Hepatocyte (in vitro differentiated cells): ENCODE measurements at regions not wholly inside any gene's neighbourhood (a gene's known extent, or its start where the extent isn't known, plus 50 kb on each side); places are given as distances from the start of the nearest gene placed in this dataset.

Experiments used
- DNase-seq: peaks from one replicate; pipeline ENCODE4 v3.0.0-alpha.2; 2016; ENCODE audit warnings: low spot score
- H2AFZ ChIP-seq: fragments of 200-600 bp; sonication (generic); 2 replicates; pipeline ENCODE4 v1.6.0; 2016; ENCODE audit warnings: antibody characterized with exemption, mild to moderate bottlenecking
- H3K27ac ChIP-seq: fragments of 200-600 bp; sonication (generic); 2 replicates; pipeline ENCODE4 v1.5.1; 2016; ENCODE audit warnings: mild to moderate bottlenecking
- H3K27me3 ChIP-seq: fragments of 200-600 bp; sonication (generic); 2 replicates; pipeline ENCODE4 v1.6.1; 2016
- H3K36me3 ChIP-seq: fragments of 200-600 bp; sonication (generic); replicated peaks from 2 replicates; pipeline ENCODE4 v1.5.1; 2016; ENCODE audit warnings: low read depth; ENCODE audit not compliant: insufficient read depth
- H3K4me1 ChIP-seq: fragments of 200-600 bp; sonication (generic); 2 replicates; pipeline ENCODE4 v1.5.1; 2016; ENCODE audit warnings: mild to moderate bottlenecking, moderate library complexity; ENCODE audit not compliant: insufficient read depth
- H3K4me2 ChIP-seq: fragments of 200-600 bp; sonication (generic); 2 replicates; pipeline ENCODE4 v1.6.0; 2016
- H3K4me3 ChIP-seq: fragments of 200-600 bp; sonication (generic); 2 replicates; pipeline ENCODE4 v1.5.1; 2016; ENCODE audit warnings: mild to moderate bottlenecking
- H3K79me2 ChIP-seq: fragments of 200-600 bp; sonication (generic); 2 replicates; pipeline ENCODE4 v1.6.0; 2017; ENCODE audit warnings: mild to moderate bottlenecking
- H3K9me2 ChIP-seq: fragments of 200-600 bp; sonication (generic); replicated peaks from 2 replicates; pipeline ENCODE4 v1.6.0; 2017; ENCODE audit warnings: mild to moderate bottlenecking; ENCODE audit not compliant: insufficient read depth
- H3K9me3 ChIP-seq: fragments of 200-600 bp; sonication (generic); 2 replicates; pipeline ENCODE4 v1.5.1; 2016; ENCODE audit warnings: low read depth, mild to moderate bottlenecking
- H4K20me1 ChIP-seq: fragments of 200-600 bp; sonication (generic); 2 replicates; pipeline ENCODE4 v1.6.0; 2016; ENCODE audit warnings: mild to moderate bottlenecking; ENCODE audit not compliant: insufficient read depth, poor library complexity, severe bottlenecking
- CTCF ChIP-seq: fragments of 200-600 bp; sonication (generic); IDR thresholded peaks from 2 replicates; pipeline ENCODE4 v1.5.1; 2016; ENCODE audit warnings: antibody characterized with exemption, mild to moderate bottlenecking; ENCODE audit not compliant: poor library complexity
- EZH2 ChIP-seq: fragments of 200-600 bp; sonication (generic); IDR thresholded peaks from 2 replicates; pipeline ENCODE4 v1.6.1; 2016; ENCODE audit warnings: antibody characterized with exemption, mild to moderate bottlenecking, borderline replicate concordance
- EZH2phosphoT487 ChIP-seq: fragments of 200-600 bp; sonication (generic); IDR thresholded peaks from one replicate; pipeline ENCODE4 v1.6.1; 2018; ENCODE audit warnings: antibody characterized with exemption, mild to moderate bottlenecking, low read depth, moderate library complexity; ENCODE audit not compliant: unreplicated experiment, severe bottlenecking
- WGBS: methylation state at CpG from one replicate; pipeline ENCODE4 v1.1.6; 2016; ENCODE audit warnings: low lambda C conversion rate; ENCODE audit errors: missing lambda C conversion rate; 5-methylcytosine and 5-hydroxymethylcytosine counted together

DNA sequence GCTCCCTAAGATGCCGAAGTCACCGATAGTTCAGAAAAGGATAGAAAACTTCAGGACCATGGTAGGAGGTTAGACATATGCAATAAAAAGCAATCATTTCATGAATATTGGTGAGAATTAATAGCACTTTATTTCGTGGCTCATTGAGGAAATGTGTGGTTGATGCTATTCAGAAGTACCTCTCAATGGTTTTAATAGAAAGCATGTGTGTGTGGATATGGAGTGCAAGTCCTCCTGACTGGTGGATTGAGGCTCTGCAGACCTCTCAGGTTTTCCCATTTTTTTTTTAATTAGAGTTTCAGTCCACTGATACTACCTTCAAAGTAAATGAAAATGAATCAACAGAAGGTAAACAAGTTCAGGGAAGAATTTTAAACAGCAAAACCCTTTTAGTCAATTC, 384.3 kb upstream of the RARB start:
- Histone ChIP-seq H3K27ac (no peak overlapping the region), H3K4me2 (no peak overlapping the region), H4K20me1 (no peaks in the 10 kb centered on the region), H3K4me3 (no peak overlapping the region), H3K79me2 (no peaks in the 10 kb centered on the region), H3K9me2 (no peaks in the 10 kb centered on the region), H2AFZ (no peak overlapping the region), H3K9me3 (no peaks in the 10 kb centered on the region), H3K36me3 (no peaks in the 10 kb centered on the region), H3K27me3 (no peaks in the 10 kb centered on the region), H3K4me1 (peaks cover 27% of the 10 kb centered on the region)
- 79% methylated on average over 3 of the region's 3 CpGs for WGBS
- no peak for DNase-seq
- TF ChIP-seq EZH2: no peak
- no peak for TF ChIP-seq CTCF
- no peak for TF ChIP-seq EZH2phosphoT487

DNA sequence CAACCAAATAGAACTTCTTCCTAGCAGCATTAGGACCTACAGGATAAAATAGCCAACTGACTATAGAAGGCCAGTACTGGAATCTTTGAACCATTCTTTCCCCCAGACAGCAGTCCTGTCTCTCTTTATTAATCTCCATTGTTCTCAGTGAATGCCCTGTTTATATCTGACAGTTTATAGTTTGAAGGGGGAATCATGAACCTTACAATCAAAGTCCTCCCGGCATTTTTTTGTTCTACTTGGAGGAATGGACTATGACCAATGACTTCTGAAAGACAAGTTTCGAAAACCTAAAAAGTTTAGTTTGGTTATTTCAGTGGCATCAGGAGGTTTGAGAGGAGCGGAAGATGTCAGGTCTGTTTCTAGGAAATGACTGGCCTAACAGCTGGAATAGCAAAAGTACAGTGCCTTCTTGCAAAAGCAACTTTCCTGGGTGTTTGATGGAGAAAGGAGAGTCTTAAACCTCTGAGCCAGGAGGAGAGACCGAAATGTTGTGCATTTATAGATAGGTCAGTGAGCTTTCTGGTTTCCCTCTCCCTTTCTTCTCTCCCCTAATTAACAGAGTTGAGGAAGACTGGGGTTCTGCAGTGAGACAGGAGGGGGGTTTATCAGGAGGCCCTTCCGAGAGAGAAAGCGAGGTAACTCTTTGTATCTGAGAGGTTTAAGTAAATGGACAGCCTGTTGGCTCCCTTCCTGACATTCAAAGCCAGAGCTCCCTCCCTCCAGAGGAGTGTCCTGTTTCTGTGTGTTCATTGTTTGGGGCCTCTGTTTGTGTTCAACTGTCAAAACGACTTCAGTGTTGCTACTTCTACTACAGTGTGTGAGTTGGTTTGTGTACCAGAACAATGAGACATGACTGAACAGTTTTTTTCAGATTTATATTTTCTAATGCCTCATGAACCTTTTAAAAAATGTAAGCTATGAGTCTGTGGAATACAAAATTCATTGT, 383.0 kb upstream of the RARB start:
- H3K79me2 ChIP-seq: no peaks in the 10 kb centered on the region
- H3K4me2 ChIP-seq: peak overlapping the region; percentile 24
- no peak for TF ChIP-seq EZH2phosphoT487
- no peak for TF ChIP-seq EZH2
- TF ChIP-seq CTCF: no peak
- 58% methylated on average over 7 of the region's 7 CpGs for WGBS
- no peak overlapping the region for H3K4me3 ChIP-seq
- H3K27ac ChIP-seq: peak overlapping the region; percentile 66
- DNase-seq: peak; percentile 32
- no peaks in the 10 kb centered on the region for H4K20me1 ChIP-seq
- H3K36me3 ChIP-seq: no peaks in the 10 kb centered on the region
- no peaks in the 10 kb centered on the region for H3K27me3 ChIP-seq
- H3K9me3 ChIP-seq: no peaks in the 10 kb centered on the region
- peaks cover 19% of the 10 kb centered on the region for H3K4me1 ChIP-seq
- no peaks in the 10 kb centered on the region for H3K9me2 ChIP-seq
- peak overlapping the region; percentile 40 for H2AFZ ChIP-seq

DNA sequence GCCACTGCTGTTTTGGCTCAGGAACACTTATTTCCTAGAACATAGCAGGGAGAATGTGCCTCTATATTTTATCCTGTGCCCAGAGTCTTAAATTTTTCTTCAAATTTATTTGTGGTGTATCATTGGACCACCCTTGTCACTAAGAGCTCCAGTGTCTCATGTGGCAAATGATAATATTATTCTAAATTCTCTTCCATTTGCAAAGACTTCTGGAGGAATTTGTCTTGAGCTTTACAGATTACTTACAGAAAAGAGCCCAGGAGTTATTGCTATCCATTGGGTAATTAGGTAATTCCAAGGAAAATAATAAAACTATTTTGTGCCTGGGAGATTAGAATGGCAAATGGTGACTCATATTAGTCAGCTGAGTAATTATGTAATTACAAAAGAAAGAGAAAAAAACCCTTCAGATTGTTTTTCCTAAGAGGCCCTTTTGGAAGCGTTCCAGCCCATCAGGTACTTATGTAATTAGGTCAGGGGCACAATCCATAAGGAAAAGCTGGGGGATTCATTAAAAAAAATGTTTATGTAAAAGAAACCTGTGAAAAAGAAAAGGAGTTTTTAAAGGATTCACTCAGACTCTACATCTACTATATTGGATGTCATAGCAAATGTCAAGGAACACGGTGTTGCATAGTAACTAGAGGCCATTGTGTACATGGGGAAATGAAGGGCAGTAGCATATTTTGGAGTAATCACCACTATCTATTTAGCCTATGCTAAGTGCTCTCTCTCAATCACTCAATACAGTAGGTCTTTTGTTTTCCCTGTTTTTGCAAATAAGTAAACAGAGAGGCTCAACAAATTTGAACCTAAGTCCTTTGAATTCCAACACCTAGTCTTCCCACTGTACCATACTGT, 380.9 kb upstream of the RARB start:
- no peak for TF ChIP-seq EZH2
- no peak for TF ChIP-seq CTCF
- no peak for TF ChIP-seq EZH2phosphoT487
- 69% methylated on average over 2 of the region's 2 CpGs for WGBS
- peak overlapping the region; percentile 41 for H3K27ac ChIP-seq

More for the DNA sequence above, 380.9 kb upstream of the RARB start:
- Histone ChIP-seq H3K4me1 (peaks cover 19% of the 10 kb centered on the region), H2AFZ (no peak overlapping the region), H3K79me2 (no peaks in the 10 kb centered on the region), H4K20me1 (no peaks in the 10 kb centered on the region), H3K36me3 (no peaks in the 10 kb centered on the region), H3K9me3 (no peaks in the 10 kb centered on the region), H3K4me3 (no peak overlapping the region), H3K4me2 (no peak overlapping the region), H3K27me3 (no peaks in the 10 kb centered on the region), H3K9me2 (no peaks in the 10 kb centered on the region)
- DNase-seq: peak; percentile 48
